DOHH2 (cell line): ENCODE measurements at regions not wholly inside any gene's neighbourhood (a gene's known extent, or its start where the extent isn't known, plus 50 kb on each side); places are given as distances from the start of the nearest gene placed in this dataset.

Experiments used
- H3F3A ChIP-seq: fragments of 200-600 bp; sonication (generic), shearing (Covaris generic); 2 replicates; pipeline ENCODE4 v1.6.0; 2016; ENCODE audit warnings: antibody characterized with exemption, mild to moderate bottlenecking; ENCODE audit not compliant: control insufficient read depth, insufficient read depth
- H3K27ac ChIP-seq: fragments of 200-600 bp; sonication (generic); 2 replicates; pipeline ENCODE4 v1.5.1; 2014; ENCODE audit warnings: low read depth, mild to moderate bottlenecking, low read length, moderate library complexity
- H3K27me3 ChIP-seq: fragments of 200-600 bp; sonication (generic); 2 replicates; pipeline ENCODE4 v1.6.1; 2014; ENCODE audit warnings: mild to moderate bottlenecking, low read length, mixed read lengths; ENCODE audit not compliant: control insufficient read depth
- H3K36me3 ChIP-seq: fragments of 200-600 bp; sonication (generic); 2 replicates; pipeline ENCODE4 v1.6.1; 2014; ENCODE audit warnings: mild to moderate bottlenecking, low read length, moderate library complexity, mixed read lengths; ENCODE audit not compliant: control insufficient read depth
- H3K4me1 ChIP-seq: fragments of 200-600 bp; sonication (generic); 2 replicates; pipeline ENCODE4 v1.6.1; 2014; ENCODE audit warnings: mild to moderate bottlenecking, low read length, mixed read lengths; ENCODE audit not compliant: control insufficient read depth
- H3K4me2 ChIP-seq: fragments of 200-600 bp; sonication (generic); 2 replicates; pipeline ENCODE4 v1.6.0; 2014; ENCODE audit warnings: mild to moderate bottlenecking, low read length, moderate library complexity
- H3K4me3 ChIP-seq: fragments of 200-600 bp; sonication (generic); 2 replicates; pipeline ENCODE4 v1.5.1; 2014; ENCODE audit warnings: mild to moderate bottlenecking, low read length, mixed read lengths
- H3K79me2 ChIP-seq: fragments of 200-600 bp; sonication (generic); 2 replicates; pipeline ENCODE4 v1.6.1; 2014; ENCODE audit warnings: mild to moderate bottlenecking, low read length, mixed read lengths; ENCODE audit not compliant: control insufficient read depth
- H3K9me2 ChIP-seq: fragments of 200-600 bp; sonication (generic); replicated peaks from 2 replicates; pipeline ENCODE4 v1.6.1; 2014; ENCODE audit warnings: mild to moderate bottlenecking, low read length, mixed read lengths; ENCODE audit not compliant: control insufficient read depth
- H3K9me3 ChIP-seq: fragments of 200-600 bp; sonication (generic); 2 replicates; pipeline ENCODE4 v1.6.1; 2014; ENCODE audit warnings: antibody characterized with exemption, low read length, mixed read lengths; ENCODE audit not compliant: control insufficient read depth, insufficient read depth
- H4K20me1 ChIP-seq: fragments of 200-600 bp; sonication (generic); 2 replicates; pipeline ENCODE4 v1.6.0; 2014; ENCODE audit warnings: low read depth, mild to moderate bottlenecking, antibody characterized with exemption, low read length, moderate library complexity; ENCODE audit not compliant: control insufficient read depth, insufficient read depth
- EZH2phosphoT487 ChIP-seq: fragments of 200-600 bp; sonication (generic); IDR thresholded peaks from 2 replicates; pipeline ENCODE4 v1.6.1; 2017; ENCODE audit warnings: borderline replicate concordance, mild to moderate bottlenecking, antibody characterized with exemption, low read length, moderate library complexity, mixed read lengths
- TF ChIP-seq, protein P1 (sequence below): fragments of 200-600 bp; sonication (generic); IDR thresholded peaks from one replicate; pipeline ENCODE4 v1.5.1; 2014; ENCODE audit warnings: antibody characterized with exemption, mild to moderate bottlenecking, low read depth, low read length; ENCODE audit not compliant: poor library complexity, severe bottlenecking

- TF ChIP-seq, protein P1, sequence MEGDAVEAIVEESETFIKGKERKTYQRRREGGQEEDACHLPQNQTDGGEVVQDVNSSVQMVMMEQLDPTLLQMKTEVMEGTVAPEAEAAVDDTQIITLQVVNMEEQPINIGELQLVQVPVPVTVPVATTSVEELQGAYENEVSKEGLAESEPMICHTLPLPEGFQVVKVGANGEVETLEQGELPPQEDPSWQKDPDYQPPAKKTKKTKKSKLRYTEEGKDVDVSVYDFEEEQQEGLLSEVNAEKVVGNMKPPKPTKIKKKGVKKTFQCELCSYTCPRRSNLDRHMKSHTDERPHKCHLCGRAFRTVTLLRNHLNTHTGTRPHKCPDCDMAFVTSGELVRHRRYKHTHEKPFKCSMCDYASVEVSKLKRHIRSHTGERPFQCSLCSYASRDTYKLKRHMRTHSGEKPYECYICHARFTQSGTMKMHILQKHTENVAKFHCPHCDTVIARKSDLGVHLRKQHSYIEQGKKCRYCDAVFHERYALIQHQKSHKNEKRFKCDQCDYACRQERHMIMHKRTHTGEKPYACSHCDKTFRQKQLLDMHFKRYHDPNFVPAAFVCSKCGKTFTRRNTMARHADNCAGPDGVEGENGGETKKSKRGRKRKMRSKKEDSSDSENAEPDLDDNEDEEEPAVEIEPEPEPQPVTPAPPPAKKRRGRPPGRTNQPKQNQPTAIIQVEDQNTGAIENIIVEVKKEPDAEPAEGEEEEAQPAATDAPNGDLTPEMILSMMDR = no peak
- TF ChIP-seq EZH2phosphoT487 = no peak
- no peaks in the 10 kb centered on the region for H4K20me1 ChIP-seq
These were observed 138.8 kb upstream of the SOX6 start for GRCh38 chr11:16494918-16495691.

GRCh38 chr11:16484434-16484833, 128.1 kb upstream of the SOX6 start:
- no peaks in the 10 kb centered on the region for H3F3A ChIP-seq
- no peaks in the 10 kb centered on the region for H3K36me3 ChIP-seq
- H4K20me1 ChIP-seq = no peaks in the 10 kb centered on the region
- H3K27me3 ChIP-seq = no peaks in the 10 kb centered on the region
- H3K79me2 ChIP-seq = no peaks in the 10 kb centered on the region
- H3K9me3 ChIP-seq = no peaks in the 10 kb centered on the region
- H3K4me1 ChIP-seq = no peaks in the 10 kb centered on the region
- H3K4me3 ChIP-seq = no peak overlapping the region
- no peaks in the 10 kb centered on the region for H3K9me2 ChIP-seq
- no peak overlapping the region for H3K27ac ChIP-seq
- TF ChIP-seq, protein P1 = no peak
- no peak for TF ChIP-seq EZH2phosphoT487
- H3K4me2 ChIP-seq = no peak overlapping the region

More at GRCh38 chr11:16494918-16495691, 138.8 kb upstream of the SOX6 start:
- Histone ChIP-seq H3K27ac (no peak overlapping the region), H3K4me3 (no peak overlapping the region), H3K4me1 (no peaks in the 10 kb centered on the region), H3F3A (no peaks in the 10 kb centered on the region), H3K79me2 (no peaks in the 10 kb centered on the region), H3K9me3 (no peaks in the 10 kb centered on the region), H3K4me2 (no peak overlapping the region), H3K36me3 (no peaks in the 10 kb centered on the region), H3K27me3 (no peaks in the 10 kb centered on the region), H3K9me2 (no peaks in the 10 kb centered on the region)

DNA sequence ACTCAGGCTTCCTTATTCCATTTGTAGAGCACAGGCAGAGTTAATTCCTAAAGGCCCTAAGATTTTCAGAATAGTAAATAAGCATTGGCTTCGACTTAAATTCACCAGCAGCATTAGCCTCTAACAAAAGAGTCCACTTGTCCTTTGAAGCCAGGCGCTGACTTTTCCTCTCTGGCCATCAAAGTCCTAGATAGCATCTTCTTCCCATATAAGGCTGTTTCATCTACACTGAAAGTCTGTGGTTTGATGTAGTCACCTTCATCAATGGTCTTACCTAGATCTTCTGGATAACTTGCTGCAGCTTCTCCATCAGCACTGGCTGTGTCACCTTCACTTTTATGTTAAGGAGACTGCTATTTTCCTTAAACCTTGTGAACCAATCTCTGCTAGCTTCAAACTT, 118.3 kb upstream of the SOX6 start:
- no peaks in the 10 kb centered on the region; the same call in 1 of the 2 replicates for H3K9me2 ChIP-seq
- H3K36me3 ChIP-seq = no peaks in the 10 kb centered on the region
- no peaks in the 10 kb centered on the region for H3K4me1 ChIP-seq
- H3F3A ChIP-seq = no peaks in the 10 kb centered on the region
- TF ChIP-seq EZH2phosphoT487 = no peak
- TF ChIP-seq, protein P1 = no peak
- no peaks in the 10 kb centered on the region for H4K20me1 ChIP-seq
- no peaks in the 10 kb centered on the region for H3K79me2 ChIP-seq
- H3K4me3 ChIP-seq = no peak overlapping the region
- no peaks in the 10 kb centered on the region for H3K27me3 ChIP-seq
- no peak overlapping the region for H3K4me2 ChIP-seq
- no peaks in the 10 kb centered on the region for H3K9me3 ChIP-seq
- H3K27ac ChIP-seq = no peak overlapping the region
